Suprapubic skin (tissue), 4 donors: ENCODE measurements at regions not wholly inside any gene's neighbourhood (a gene's known extent, or its start where the extent isn't known, plus 50 kb on each side); places are given as distances from the start of the nearest gene placed in this dataset.

Experiments used
- DNase-seq, 2 donors: peaks; one replicate each; pipeline ENCODE4 v3.0.0-alpha.2; 2019; ENCODE audit warnings: low spot score in 2 of 2
- H3K27ac ChIP-seq: fragments of 200-600 bp; sonication (generic); one replicate; pipeline ENCODE4 v1.5.1; 2019
- H3K27me3 ChIP-seq: fragments of 200-600 bp; sonication (generic); one replicate; pipeline ENCODE4 v1.5.1; 2019
- H3K36me3 ChIP-seq: fragments of 200-600 bp; sonication (generic); one replicate; pipeline ENCODE4 v1.5.1; 2019
- H3K4me1 ChIP-seq: fragments of 200-600 bp; sonication (generic); one replicate; pipeline ENCODE4 v1.5.1; 2019
- H3K4me3 ChIP-seq: fragments of 200-600 bp; sonication (generic); one replicate; pipeline ENCODE4 v1.5.1; 2019; ENCODE audit warnings: mild to moderate bottlenecking
- H3K9me3 ChIP-seq: fragments of 200-600 bp; sonication (generic); one replicate; pipeline ENCODE4 v1.5.1; 2019
- CTCF ChIP-seq, 2 donors: fragments of 200-600 bp in 1 of 2; fragments of 450-650 bp in 1 of 2; sonication (generic) in 1 of 2; IDR thresholded peaks; one replicate each; pipeline ENCODE4 v1.5.1; 2016 to 2019; ENCODE audit warnings: antibody characterized with exemption in 2 of 2, mild to moderate bottlenecking in 1 of 2, moderate library complexity in 1 of 2
- EP300 ChIP-seq: sonication (generic); formaldehyde crosslinking; IDR thresholded peaks from one replicate; pipeline ENCODE4 v1.6.1; 2017; ENCODE audit warnings: antibody characterized with exemption
- POLR2A ChIP-seq, 2 donors: fragments of 450-650 bp; IDR thresholded peaks; one replicate each; pipeline ENCODE4 v1.6.1; 2017; ENCODE audit warnings: antibody characterized with exemption in 2 of 2, mild to moderate bottlenecking in 2 of 2, moderate library complexity in 2 of 2
- POLR2AphosphoS5 ChIP-seq, 3 donors: sonication (generic); formaldehyde crosslinking; IDR thresholded peaks; one replicate each; pipeline ENCODE4 v1.6.1; 2017; ENCODE audit warnings: antibody characterized with exemption in 3 of 3
- WGBS: methylation state at CpG from one replicate; pipeline ENCODE4 v1.1.5; 2018; 5-methylcytosine and 5-hydroxymethylcytosine counted together

- DNase-seq, result no peak
These were observed 56.7 kb upstream of the RAB38 start for GRCh38 chr11:88231894-88232482.

GRCh38 chr11:88229303-88229702, 54.1 kb upstream of the RAB38 start:
- H3K4me1 ChIP-seq, result no peaks in the 10 kb centered on the region
- no peak for TF ChIP-seq POLR2AphosphoS5 (IDR thresholded peaks at IDR 0.05)
- no peak for TF ChIP-seq CTCF (IDR thresholded peaks at IDR 0.05)
- no peak for TF ChIP-seq EP300
- no peak for TF ChIP-seq POLR2A (IDR thresholded peaks at IDR 0.05)
- H3K27me3 ChIP-seq, result no peaks in the 10 kb centered on the region
- no peak for DNase-seq
- H3K36me3 ChIP-seq, result no peaks in the 10 kb centered on the region
- H3K27ac ChIP-seq, result no peak overlapping the region
- no peak overlapping the region for H3K4me3 ChIP-seq
- H3K9me3 ChIP-seq, result peaks cover 7% of the 10 kb centered on the region

More at GRCh38 chr11:88231894-88232482, 56.7 kb upstream of the RAB38 start:
- no peak overlapping the region for H3K4me3 ChIP-seq
- H3K27ac ChIP-seq, result no peak overlapping the region
- peaks cover 7% of the 10 kb centered on the region for H3K9me3 ChIP-seq
- WGBS, result 53% methylated on average over 5 of the region's 5 CpGs
- TF ChIP-seq POLR2A (IDR thresholded peaks at IDR 0.05), result no peak
- peak; percentile 30 to 49 for TF ChIP-seq CTCF (IDR thresholded peaks at IDR 0.05)
- H3K27me3 ChIP-seq, result no peaks in the 10 kb centered on the region
- H3K4me1 ChIP-seq, result no peaks in the 10 kb centered on the region
- no peaks in the 10 kb centered on the region for H3K36me3 ChIP-seq
